ENCODE measurements at regions not wholly inside any gene's neighbourhood (a gene's known extent, or its start where the extent isn't known, plus 50 kb on each side); places are given as distances from the start of the nearest gene placed in this dataset.

GRCh38 chr5:135156715-135157404 is 122.8 kb upstream of the PITX1 start:
- TF ChIP-seq CTCF (IDR thresholded peaks at IDR 0.05): no peak
- TF ChIP-seq POLR2A (IDR thresholded peaks at IDR 0.05): no peak
- TF ChIP-seq POLR2AphosphoS5 (IDR thresholded peaks at IDR 0.05): no peak
- TF ChIP-seq EP300 (IDR thresholded peaks at IDR 0.05): no peak
